ENCODE measurements at regions not wholly inside any gene's neighbourhood (a gene's known extent, or its start where the extent isn't known, plus 50 kb on each side); places are given as distances from the start of the nearest gene placed in this dataset.

DNA sequence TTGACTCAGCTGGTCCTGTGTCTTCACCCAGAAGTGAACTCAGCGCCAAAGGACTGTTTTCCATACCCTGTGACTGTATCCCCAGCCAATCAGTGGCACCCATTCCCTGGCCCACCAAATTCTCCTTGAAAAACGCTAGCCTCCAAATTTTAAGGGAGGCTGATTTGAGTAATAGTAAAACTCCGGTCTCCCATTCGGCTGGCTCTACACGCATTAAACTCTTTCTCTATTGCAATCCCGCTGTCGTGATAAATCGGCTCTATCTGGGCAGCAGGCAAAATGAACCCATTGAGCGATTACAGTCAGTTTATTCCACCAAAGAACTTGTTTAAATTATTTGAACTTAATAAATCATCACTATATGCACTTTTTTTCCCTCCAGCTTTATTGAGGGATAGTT is 55.9 kb upstream of the PPP1R26 start:
- Mint-ChIP-seq H3K27ac (ENCODE audit: unreplicated experiment) (no peak overlapping the region), H3K36me3 (ENCODE audit: low read depth) (peaks cover 3% of the 10 kb centered on the region), H3K4me1 (ENCODE audit: low read depth) (no peaks in the 10 kb centered on the region), H3K9me3 (ENCODE audit: low read depth) (peaks cover 15% of the 10 kb centered on the region), H3K27me3 (ENCODE audit: low read depth) (peaks cover 16% of the 10 kb centered on the region), H3K4me3 (ENCODE audit: unreplicated experiment) (no peak overlapping the region)
- no peak for DNase-seq (ENCODE audit: low spot score)
- TF ChIP-seq, protein P1, sequence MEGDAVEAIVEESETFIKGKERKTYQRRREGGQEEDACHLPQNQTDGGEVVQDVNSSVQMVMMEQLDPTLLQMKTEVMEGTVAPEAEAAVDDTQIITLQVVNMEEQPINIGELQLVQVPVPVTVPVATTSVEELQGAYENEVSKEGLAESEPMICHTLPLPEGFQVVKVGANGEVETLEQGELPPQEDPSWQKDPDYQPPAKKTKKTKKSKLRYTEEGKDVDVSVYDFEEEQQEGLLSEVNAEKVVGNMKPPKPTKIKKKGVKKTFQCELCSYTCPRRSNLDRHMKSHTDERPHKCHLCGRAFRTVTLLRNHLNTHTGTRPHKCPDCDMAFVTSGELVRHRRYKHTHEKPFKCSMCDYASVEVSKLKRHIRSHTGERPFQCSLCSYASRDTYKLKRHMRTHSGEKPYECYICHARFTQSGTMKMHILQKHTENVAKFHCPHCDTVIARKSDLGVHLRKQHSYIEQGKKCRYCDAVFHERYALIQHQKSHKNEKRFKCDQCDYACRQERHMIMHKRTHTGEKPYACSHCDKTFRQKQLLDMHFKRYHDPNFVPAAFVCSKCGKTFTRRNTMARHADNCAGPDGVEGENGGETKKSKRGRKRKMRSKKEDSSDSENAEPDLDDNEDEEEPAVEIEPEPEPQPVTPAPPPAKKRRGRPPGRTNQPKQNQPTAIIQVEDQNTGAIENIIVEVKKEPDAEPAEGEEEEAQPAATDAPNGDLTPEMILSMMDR (IDR thresholded peaks at IDR 0.05), result no peak
